Right atrium auricular region (tissue), 2 donors: ENCODE measurements at regions not wholly inside any gene's neighbourhood (a gene's known extent, or its start where the extent isn't known, plus 50 kb on each side); places are given as distances from the start of the nearest gene placed in this dataset.

Source experiments
- DNase-seq: peaks from one replicate; pipeline ENCODE4 v3.0.0-alpha.2; 2019; ENCODE audit warnings: low spot score
- H3K27ac ChIP-seq, 2 donors: fragments of 200-600 bp; sonication (generic); 1 replicate in 1 of 2; 2 replicates in 1 of 2; pipeline ENCODE4 v1.5.1; 2016 to 2019
- H3K27me3 ChIP-seq, 2 donors: fragments of 200-600 bp; sonication (generic); one replicate each; pipeline versions ENCODE4 v1.5.1 to v1.6.0; 2017 to 2019
- H3K36me3 ChIP-seq: fragments of 200-600 bp; sonication (generic); one replicate; pipeline ENCODE4 v1.5.1; 2016
- H3K4me1 ChIP-seq, 2 donors: fragments of 200-600 bp; sonication (generic); one replicate each; pipeline versions ENCODE4 v1.5.1 to v1.6.0; 2017 to 2019
- H3K4me3 ChIP-seq, 2 donors: fragments of 200-600 bp; sonication (generic); 1 replicate in 1 of 2; 2 replicates in 1 of 2; pipeline ENCODE4 v1.5.1; 2017 to 2019; ENCODE audit warnings: mild to moderate bottlenecking in 1 of 2, moderate library complexity in 1 of 2
- H3K9me3 ChIP-seq, 2 donors: fragments of 200-600 bp; sonication (generic); one replicate each; pipeline ENCODE4 v1.5.1; 2019
- CTCF ChIP-seq, 2 donors: fragments of 200-600 bp; sonication (generic); IDR thresholded peaks; one replicate each; pipeline ENCODE4 v1.5.1; 2019; ENCODE audit warnings: antibody characterized with exemption in 2 of 2

- no peak for DNase-seq
- no peaks in the 10 kb centered on the region for H3K4me1 ChIP-seq
- H3K36me3 ChIP-seq = no peaks in the 10 kb centered on the region
- H3K9me3 ChIP-seq = no peaks in the 10 kb centered on the region
- no peaks in the 10 kb centered on the region for H3K27me3 ChIP-seq
- TF ChIP-seq CTCF (IDR thresholded peaks at IDR 0.05) = no peak
- H3K4me3 ChIP-seq = no peak overlapping the region
- no peak overlapping the region for H3K27ac ChIP-seq
These were observed 532.8 kb downstream of the UQCRFS1 start for GRCh38 chr19:28680111-28680510.

- Histone ChIP-seq H3K27me3 (no peaks in the 10 kb centered on the region), H3K36me3 (no peaks in the 10 kb centered on the region), H3K9me3 (peaks cover 0 to 19% of the 10 kb centered on the region in 2 donors), H3K27ac (no peak overlapping the region), H3K4me1 (no peaks in the 10 kb centered on the region), H3K4me3 (no peak overlapping the region)
- TF ChIP-seq CTCF (IDR thresholded peaks at IDR 0.05) = no peak
- DNase-seq = no peak
These were observed 542.1 kb downstream of the UQCRFS1 start for GRCh38 chr19:28670836-28671235.

GRCh38 chr19:28669804-28670203 lies 543.1 kb downstream of the UQCRFS1 start:
- H3K27me3 ChIP-seq = no peaks in the 10 kb centered on the region
- TF ChIP-seq CTCF (IDR thresholded peaks at IDR 0.05) = no peak
- H3K27ac ChIP-seq = no peak overlapping the region
- DNase-seq = no peak
- no peak overlapping the region for H3K4me3 ChIP-seq
- no peaks in the 10 kb centered on the region for H3K4me1 ChIP-seq
- no peaks in the 10 kb centered on the region for H3K36me3 ChIP-seq
- H3K9me3 ChIP-seq = peaks cover 0 to 20% of the 10 kb centered on the region in 2 donors

GRCh38 chr19:28667348-28667977 lies 545.5 kb downstream of the UQCRFS1 start:
- Histone ChIP-seq H3K4me3 (no peak overlapping the region), H3K27ac (no peak overlapping the region), H3K9me3 (peaks cover 0 to 14% of the 10 kb centered on the region in 2 donors), H3K27me3 (no peaks in the 10 kb centered on the region), H3K36me3 (no peaks in the 10 kb centered on the region), H3K4me1 (no peaks in the 10 kb centered on the region)
- TF ChIP-seq CTCF (IDR thresholded peaks at IDR 0.05) = no peak
- no peak for DNase-seq

GRCh38 chr19:28665748-28666147 lies 547.2 kb downstream of the UQCRFS1 start:
- H3K36me3 ChIP-seq = no peaks in the 10 kb centered on the region
- no peaks in the 10 kb centered on the region for H3K4me1 ChIP-seq
- no peak overlapping the region for H3K27ac ChIP-seq
- no peaks in the 10 kb centered on the region for H3K27me3 ChIP-seq
- peaks cover 0 to 14% of the 10 kb centered on the region in 2 donors for H3K9me3 ChIP-seq
- TF ChIP-seq CTCF (IDR thresholded peaks at IDR 0.05) = no peak
- H3K4me3 ChIP-seq = no peak overlapping the region
- DNase-seq = no peak

GRCh38 chr19:28656644-28657043 lies 556.3 kb downstream of the UQCRFS1 start:
- peaks cover 0 to 29% of the 10 kb centered on the region in 2 donors for H3K9me3 ChIP-seq

More at GRCh38 chr19:28656644-28657043, 556.3 kb downstream of the UQCRFS1 start:
- H3K27me3 ChIP-seq = no peaks in the 10 kb centered on the region
- H3K4me3 ChIP-seq = no peak overlapping the region
- DNase-seq = no peak
- no peaks in the 10 kb centered on the region for H3K4me1 ChIP-seq
- TF ChIP-seq CTCF (IDR thresholded peaks at IDR 0.05) = no peak
- no peak overlapping the region for H3K27ac ChIP-seq
- H3K36me3 ChIP-seq = no peaks in the 10 kb centered on the region
